Astrocyte (in vitro differentiated cells and primary cell): ENCODE measurements at regions not wholly inside any gene's neighbourhood (a gene's known extent, or its start where the extent isn't known, plus 50 kb on each side); places are given as distances from the start of the nearest gene placed in this dataset.

Experiments
- DNase-seq: peaks from one replicate; pipeline ENCODE4 v3.0.0-alpha.2; 2010; ENCODE audit warnings: low read depth
- FAIRE-seq: peaks from 2 replicates; lab custom pipeline; 2011; peaks lifted over from hg19 to GRCh38; lab: Jason Lieb, UNC
- H2AFZ ChIP-seq: 2 replicates; pipeline ENCODE4 v1.6.0; 2012; ENCODE audit warnings: low read depth, low read length, inconsistent platforms
- H3K27ac ChIP-seq: 2 replicates; pipeline ENCODE4 v1.5.1; 2011; ENCODE audit warnings: low read depth, low read length, inconsistent platforms
- H3K27me3 ChIP-seq: 2 replicates; pipeline ENCODE4 v1.6.0; 2011; ENCODE audit warnings: low read length, inconsistent platforms; ENCODE audit not compliant: insufficient read depth
- H3K36me3 ChIP-seq: 2 replicates; pipeline ENCODE4 v1.5.1; 2011; ENCODE audit warnings: low read length, inconsistent platforms; ENCODE audit not compliant: insufficient read depth
- H3K4me1 ChIP-seq: 2 replicates; pipeline ENCODE4 v1.5.1; 2011; ENCODE audit warnings: low read length, inconsistent platforms; ENCODE audit not compliant: insufficient read depth
- H3K4me2 ChIP-seq: 2 replicates; pipeline ENCODE4 v1.6.0; 2012; ENCODE audit warnings: low read length, inconsistent platforms
- H3K4me3 ChIP-seq: 2 replicates; pipeline ENCODE4 v1.5.1; 2011; ENCODE audit warnings: low read depth, mild to moderate bottlenecking, low read length, inconsistent platforms; ENCODE audit not compliant: insufficient read depth
- H3K79me2 ChIP-seq: 2 replicates; pipeline ENCODE4 v1.6.0; 2012; ENCODE audit warnings: mild to moderate bottlenecking, low read length, inconsistent platforms; ENCODE audit not compliant: insufficient read depth
- H3K9ac ChIP-seq: 2 replicates; pipeline ENCODE4 v1.6.0; 2012; ENCODE audit warnings: mild to moderate bottlenecking, low read length, inconsistent platforms
- H3K9me3 ChIP-seq: 2 replicates; pipeline ENCODE4 v1.5.1; 2012; ENCODE audit warnings: low read depth, mild to moderate bottlenecking, low read length, inconsistent platforms; ENCODE audit not compliant: insufficient read depth
- H4K20me1 ChIP-seq: 2 replicates; pipeline ENCODE4 v1.6.0; 2012; ENCODE audit warnings: low read length, inconsistent platforms; ENCODE audit not compliant: insufficient read depth
- H3K27ac Mint-ChIP-seq: one replicate; pipeline ENCODE4 v1.8.0; 2021; ENCODE audit warnings: mild to moderate bottlenecking, mixed read lengths; ENCODE audit not compliant: unreplicated experiment
- H3K27me3 Mint-ChIP-seq: one replicate; pipeline ENCODE4 v1.8.0; 2021; ENCODE audit warnings: low read depth, mixed read lengths; ENCODE audit not compliant: unreplicated experiment
- H3K36me3 Mint-ChIP-seq: one replicate; pipeline ENCODE4 v1.8.0; 2021; ENCODE audit warnings: low read depth, mixed read lengths; ENCODE audit not compliant: unreplicated experiment
- H3K4me1 Mint-ChIP-seq: one replicate; pipeline ENCODE4 v1.8.0; 2021; ENCODE audit warnings: low read depth, mixed read lengths; ENCODE audit not compliant: unreplicated experiment
- H3K4me3 Mint-ChIP-seq: one replicate; pipeline ENCODE4 v1.8.0; 2021; ENCODE audit warnings: mild to moderate bottlenecking, moderate library complexity, mixed read lengths; ENCODE audit not compliant: unreplicated experiment
- H3K9me3 Mint-ChIP-seq: one replicate; pipeline ENCODE4 v1.8.0; 2021; ENCODE audit warnings: mild to moderate bottlenecking, mixed read lengths; ENCODE audit not compliant: unreplicated experiment
- CTCF ChIP-seq: IDR thresholded peaks from 2 replicates; pipeline ENCODE4 v1.5.1; 2011; ENCODE audit warnings: low read depth, mild to moderate bottlenecking, inconsistent platforms, low read length, moderate library complexity; ENCODE audit not compliant: insufficient read depth
- EZH2 ChIP-seq: IDR thresholded peaks from 2 replicates; pipeline ENCODE4 v1.6.1; 2012; ENCODE audit warnings: mild to moderate bottlenecking, low read length, inconsistent platforms; ENCODE audit not compliant: insufficient read depth

- Histone ChIP-seq H3K27ac (no peak overlapping the region), H3K4me3 (no peak overlapping the region), H3K4me2 (no peak overlapping the region), H3K36me3 (no peaks in the 10 kb centered on the region), H3K4me1 (peaks cover 6% of the 10 kb centered on the region), H2AFZ (no peak overlapping the region), H3K9me3 (no peaks in the 10 kb centered on the region), H3K9ac (no peak overlapping the region), H3K79me2 (no peaks in the 10 kb centered on the region), H3K27me3 (no peaks in the 10 kb centered on the region), H4K20me1 (no peaks in the 10 kb centered on the region)
- no peaks in the 10 kb centered on the region for H3K27me3 Mint-ChIP-seq
- no peak overlapping the region for H3K4me3 Mint-ChIP-seq
- peaks cover 5% of the 10 kb centered on the region for H3K9me3 Mint-ChIP-seq
- FAIRE-seq: peak; percentile 67
- DNase-seq: no peak
- TF ChIP-seq CTCF (no peak), EZH2 (no peak)
- H3K4me1 Mint-ChIP-seq: peaks cover 24% of the 10 kb centered on the region
- no peak overlapping the region for H3K27ac Mint-ChIP-seq
- H3K36me3 Mint-ChIP-seq: no peaks in the 10 kb centered on the region
Measured at GRCh38 chr19:28706693-28707092, 506.3 kb downstream of the UQCRFS1 start.

- no peaks in the 10 kb centered on the region for H3K36me3 Mint-ChIP-seq
- DNase-seq: peak; percentile 88
- peaks cover 27% of the 10 kb centered on the region for H3K4me1 Mint-ChIP-seq
- H3K9ac ChIP-seq: peak overlapping the region; percentile 13
- peak overlapping the region; percentile 41 for H3K27ac ChIP-seq
- no peaks in the 10 kb centered on the region for H3K27me3 Mint-ChIP-seq
- peak overlapping the region; percentile 38 for H3K4me2 ChIP-seq
- peaks cover 9% of the 10 kb centered on the region for H3K4me1 ChIP-seq
- peak overlapping the region; percentile 1 for H2AFZ ChIP-seq
- peak; percentile 77 for TF ChIP-seq CTCF
- TF ChIP-seq EZH2: no peak
- H3K27me3 ChIP-seq: no peaks in the 10 kb centered on the region
- peak; percentile 97 for FAIRE-seq
- H3K4me3 ChIP-seq: no peak overlapping the region
- H3K9me3 Mint-ChIP-seq: peaks cover 5% of the 10 kb centered on the region
- peak overlapping the region; percentile 94 for H3K27ac Mint-ChIP-seq
- H3K9me3 ChIP-seq: no peaks in the 10 kb centered on the region
- no peak overlapping the region for H3K4me3 Mint-ChIP-seq
- H3K79me2 ChIP-seq: no peaks in the 10 kb centered on the region
- no peaks in the 10 kb centered on the region for H4K20me1 ChIP-seq
- H3K36me3 ChIP-seq: no peaks in the 10 kb centered on the region
Measured at GRCh38 chr19:28705008-28705407, 507.9 kb downstream of the UQCRFS1 start.

GRCh38 chr19:28703400-28703956 lies 509.5 kb downstream of the UQCRFS1 start:
- Histone ChIP-seq H3K9me3 (no peaks in the 10 kb centered on the region), H2AFZ (no peak overlapping the region), H3K36me3 (no peaks in the 10 kb centered on the region), H3K4me2 (no peak overlapping the region), H3K79me2 (no peaks in the 10 kb centered on the region), H3K4me3 (no peak overlapping the region), H3K27me3 (no peaks in the 10 kb centered on the region), H4K20me1 (no peaks in the 10 kb centered on the region), H3K4me1 (peaks cover 9% of the 10 kb centered on the region), H3K9ac (no peak overlapping the region), H3K27ac (no peak overlapping the region)
- TF ChIP-seq EZH2 (no peak), CTCF (no peak)
- Mint-ChIP-seq H3K27ac (no peak overlapping the region), H3K36me3 (no peaks in the 10 kb centered on the region), H3K4me3 (no peak overlapping the region), H3K27me3 (no peaks in the 10 kb centered on the region), H3K4me1 (peaks cover 27% of the 10 kb centered on the region), H3K9me3 (peaks cover 5% of the 10 kb centered on the region)
- no peak for DNase-seq
- no peak for FAIRE-seq
